ENCODE measurements at regions not wholly inside any gene's neighbourhood (a gene's known extent, or its start where the extent isn't known, plus 50 kb on each side); places are given as distances from the start of the nearest gene placed in this dataset.
"Not testable (repeated sequence)": the region's sequence is repeated elsewhere in the genome, so short reads cannot be mapped to it uniquely, and the experiment has no call there.

DNA sequence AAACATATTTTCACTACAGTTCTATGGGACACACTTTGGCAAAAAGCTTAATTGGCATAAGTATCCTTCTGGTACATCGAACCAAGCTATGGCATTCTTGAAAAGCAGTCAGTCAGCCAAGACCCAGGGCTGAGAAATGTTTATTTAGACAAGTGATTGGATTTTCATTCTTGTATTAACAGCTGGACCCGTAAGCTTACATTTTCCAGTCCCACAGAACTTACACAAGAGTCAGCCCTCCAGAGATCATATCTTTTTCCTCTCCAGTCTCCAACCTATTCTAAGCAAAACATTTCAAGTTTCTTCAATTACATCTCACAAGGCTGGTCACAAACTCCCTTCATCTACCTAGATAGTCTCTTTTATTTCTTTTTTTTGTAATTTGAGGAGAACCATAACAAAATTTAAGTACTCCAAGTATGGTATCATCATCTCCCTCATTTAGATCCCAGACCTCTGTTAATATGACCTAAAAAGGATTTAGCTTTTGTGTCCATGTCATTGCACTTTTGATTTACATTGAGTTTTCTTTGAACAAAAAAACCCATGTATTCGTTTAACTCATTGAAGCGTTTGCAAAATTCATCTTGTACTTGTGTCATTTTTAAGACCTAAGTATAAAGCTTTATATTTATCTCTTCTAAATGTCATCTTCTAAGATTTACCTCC, 67.9 kb upstream of the GRK3 start:
- no peak overlapping the region for H3K27ac ChIP-seq
- no peak for DNase-seq
- no peaks in the 10 kb centered on the region for H3K36me3 ChIP-seq
- no peaks in the 10 kb centered on the region for H3K9me3 ChIP-seq
- H3K4me3 ChIP-seq = no peak overlapping the region
- H3K4me1 ChIP-seq = no peaks in the 10 kb centered on the region
- no peak for TF ChIP-seq POLR2A (IDR thresholded peaks at IDR 0.05)
- TF ChIP-seq, protein P1, sequence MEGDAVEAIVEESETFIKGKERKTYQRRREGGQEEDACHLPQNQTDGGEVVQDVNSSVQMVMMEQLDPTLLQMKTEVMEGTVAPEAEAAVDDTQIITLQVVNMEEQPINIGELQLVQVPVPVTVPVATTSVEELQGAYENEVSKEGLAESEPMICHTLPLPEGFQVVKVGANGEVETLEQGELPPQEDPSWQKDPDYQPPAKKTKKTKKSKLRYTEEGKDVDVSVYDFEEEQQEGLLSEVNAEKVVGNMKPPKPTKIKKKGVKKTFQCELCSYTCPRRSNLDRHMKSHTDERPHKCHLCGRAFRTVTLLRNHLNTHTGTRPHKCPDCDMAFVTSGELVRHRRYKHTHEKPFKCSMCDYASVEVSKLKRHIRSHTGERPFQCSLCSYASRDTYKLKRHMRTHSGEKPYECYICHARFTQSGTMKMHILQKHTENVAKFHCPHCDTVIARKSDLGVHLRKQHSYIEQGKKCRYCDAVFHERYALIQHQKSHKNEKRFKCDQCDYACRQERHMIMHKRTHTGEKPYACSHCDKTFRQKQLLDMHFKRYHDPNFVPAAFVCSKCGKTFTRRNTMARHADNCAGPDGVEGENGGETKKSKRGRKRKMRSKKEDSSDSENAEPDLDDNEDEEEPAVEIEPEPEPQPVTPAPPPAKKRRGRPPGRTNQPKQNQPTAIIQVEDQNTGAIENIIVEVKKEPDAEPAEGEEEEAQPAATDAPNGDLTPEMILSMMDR (IDR thresholded peaks at IDR 0.05) = no peak
- intact Hi-C loops (cut with DNase I; ENCODE audit: low total_unique reads) = no loop called here
- no peaks in the 10 kb centered on the region for H3K27me3 ChIP-seq

DNA sequence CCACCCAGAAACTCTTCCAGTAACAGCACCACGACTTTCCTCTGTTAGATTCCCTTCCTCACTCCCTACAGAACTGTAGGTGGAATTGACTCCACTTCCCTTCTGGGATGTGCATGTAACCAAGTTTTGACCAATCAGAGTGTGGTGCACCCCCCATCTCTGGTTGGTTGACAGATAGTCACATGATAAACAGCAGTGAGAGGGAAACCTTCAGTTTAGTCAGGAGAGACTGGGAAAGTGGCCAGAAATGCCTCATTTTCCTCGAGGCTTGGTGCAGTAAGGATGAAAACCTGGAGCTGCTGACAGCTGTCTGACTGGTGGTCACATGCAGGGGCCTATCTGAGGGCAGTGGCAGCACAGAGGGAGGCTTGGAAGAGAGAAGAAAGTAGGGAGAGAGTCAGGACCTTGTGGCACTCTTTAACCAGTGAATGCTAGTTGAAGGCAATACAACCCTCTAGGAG, 67.3 kb upstream of the GRK3 start:
- no peak for DNase-seq
- intact Hi-C loops (cut with DNase I; ENCODE audit: low total_unique reads) = no loop called here

DNA sequence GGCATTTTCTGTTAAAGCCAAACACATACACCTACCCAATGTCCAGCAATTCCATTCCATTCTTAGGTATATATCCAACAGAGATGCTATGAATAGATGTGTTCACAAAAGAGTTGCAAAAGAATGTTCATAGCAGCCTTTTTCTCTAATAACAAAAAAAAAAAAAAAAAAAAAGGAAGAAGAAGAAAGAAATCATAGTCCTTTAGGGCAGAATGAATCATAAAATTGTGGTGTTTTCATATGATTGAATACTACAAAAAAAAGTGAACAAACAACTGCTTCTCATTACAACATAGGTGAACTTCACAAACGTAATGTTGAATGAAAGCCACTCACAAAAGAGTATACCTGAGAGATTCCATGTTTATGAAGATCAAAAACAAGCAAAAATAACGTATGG, 66.8 kb upstream of the GRK3 start:
- no peak for DNase-seq
- no peak overlapping the region for H3K4me3 ChIP-seq
- no peaks in the 10 kb centered on the region for H3K36me3 ChIP-seq
- intact Hi-C loops (cut with DNase I; ENCODE audit: low total_unique reads) = no loop called here
- no peaks in the 10 kb centered on the region for H3K27me3 ChIP-seq
- H3K4me1 ChIP-seq = no peaks in the 10 kb centered on the region
- TF ChIP-seq, protein P1 (IDR thresholded peaks at IDR 0.05) = no peak
- TF ChIP-seq POLR2A (IDR thresholded peaks at IDR 0.05) = no peak
- H3K9me3 ChIP-seq = no peaks in the 10 kb centered on the region
- H3K27ac ChIP-seq = no peak overlapping the region

More for the DNA sequence above, 67.3 kb upstream of the GRK3 start:
- Histone ChIP-seq H3K36me3 (no peaks in the 10 kb centered on the region), H3K27ac (no peak overlapping the region), H3K27me3 (no peaks in the 10 kb centered on the region), H3K4me3 (no peak overlapping the region), H3K4me1 (no peaks in the 10 kb centered on the region), H3K9me3 (no peaks in the 10 kb centered on the region)
- TF ChIP-seq POLR2A (IDR thresholded peaks at IDR 0.05) = no peak
- TF ChIP-seq, protein P1 (IDR thresholded peaks at IDR 0.05) = no peak

DNA sequence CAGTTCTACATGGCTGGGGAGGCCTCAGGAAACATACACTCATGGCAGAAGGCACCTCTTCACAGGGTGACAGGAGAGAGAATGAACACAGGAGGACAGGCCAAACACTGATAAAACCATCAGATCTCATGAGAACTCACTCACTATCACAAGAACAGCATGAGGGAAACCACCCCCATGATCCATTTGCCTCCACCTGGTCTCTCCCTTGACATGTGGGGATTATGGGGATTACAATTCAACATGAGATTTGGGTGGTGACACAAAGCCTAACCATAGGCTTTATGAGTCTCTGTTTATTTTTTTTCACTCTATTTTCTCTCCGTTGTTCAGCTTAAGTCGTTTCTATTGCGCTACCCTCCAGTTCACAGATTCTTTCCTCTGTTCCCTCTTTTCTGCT, 63.8 kb upstream of the GRK3 start:
- H3K27ac ChIP-seq; H3K27me3 ChIP-seq; H3K9me3 ChIP-seq; H3K36me3 ChIP-seq; DNase-seq; H3K4me1 ChIP-seq; H3K4me3 ChIP-seq; intact Hi-C loops (cut with DNase I; ENCODE audit: low total_unique reads): not testable (repeated sequence)

DNA sequence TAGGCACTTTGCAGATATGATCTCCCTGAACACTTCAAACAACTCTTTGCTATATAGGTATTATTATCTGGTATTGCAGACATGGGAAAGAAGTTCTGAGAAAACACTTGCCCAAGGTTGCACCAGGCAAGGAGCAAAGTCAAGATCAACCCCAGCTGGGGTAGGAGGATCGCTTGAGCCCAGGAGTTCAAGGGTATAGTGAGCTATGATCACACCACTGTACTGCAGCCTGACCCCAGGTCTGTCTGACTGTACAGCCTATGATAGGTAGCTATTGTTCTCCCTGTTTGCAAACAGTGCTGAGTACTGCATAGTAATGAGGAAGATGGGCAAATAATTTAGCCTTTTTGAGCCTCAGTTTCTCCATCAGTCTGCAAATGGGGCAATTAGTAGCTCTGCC, 60.5 kb upstream of the GRK3 start:
- H3K4me1 ChIP-seq; H3K27ac ChIP-seq; intact Hi-C loops (cut with DNase I; ENCODE audit: low total_unique reads); DNase-seq; H3K27me3 ChIP-seq; H3K4me3 ChIP-seq; H3K36me3 ChIP-seq; H3K9me3 ChIP-seq: not testable (repeated sequence)

DNA sequence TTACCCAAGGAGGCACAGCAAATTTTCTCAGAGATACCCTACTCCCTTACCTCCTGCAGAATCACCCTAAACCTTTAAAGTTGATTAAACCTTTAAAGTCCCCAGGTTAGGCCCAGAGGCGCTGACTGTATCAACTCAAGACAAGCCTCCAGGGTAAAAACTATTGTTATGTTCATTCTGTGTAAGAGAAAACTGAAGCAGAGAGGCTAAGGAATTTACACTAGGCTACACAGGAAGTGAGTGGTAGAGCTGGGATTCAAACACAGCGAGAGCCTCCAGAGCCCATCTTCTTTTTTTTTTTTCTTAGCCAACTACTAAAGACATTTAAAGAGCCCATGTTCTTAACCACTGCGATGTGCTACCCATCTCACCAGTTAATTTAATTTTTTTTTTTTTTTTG, 56.3 kb upstream of the GRK3 start:
- H3K9me3 ChIP-seq = no peaks in the 10 kb centered on the region
- H3K4me1 ChIP-seq = no peaks in the 10 kb centered on the region
- H3K4me3 ChIP-seq = no peak overlapping the region
- no peaks in the 10 kb centered on the region for H3K36me3 ChIP-seq
- TF ChIP-seq POLR2A (IDR thresholded peaks at IDR 0.05) = no peak
- TF ChIP-seq, protein P1 (IDR thresholded peaks at IDR 0.05) = no peak
- H3K27ac ChIP-seq = no peak overlapping the region
- DNase-seq = no peak
- intact Hi-C loops (cut with DNase I; ENCODE audit: low total_unique reads) = no loop called here
- H3K27me3 ChIP-seq = no peaks in the 10 kb centered on the region
